ENCODE measurements at regions not wholly inside any gene's neighbourhood (a gene's known extent, or its start where the extent isn't known, plus 50 kb on each side); places are given as distances from the start of the nearest gene placed in this dataset.

DNA sequence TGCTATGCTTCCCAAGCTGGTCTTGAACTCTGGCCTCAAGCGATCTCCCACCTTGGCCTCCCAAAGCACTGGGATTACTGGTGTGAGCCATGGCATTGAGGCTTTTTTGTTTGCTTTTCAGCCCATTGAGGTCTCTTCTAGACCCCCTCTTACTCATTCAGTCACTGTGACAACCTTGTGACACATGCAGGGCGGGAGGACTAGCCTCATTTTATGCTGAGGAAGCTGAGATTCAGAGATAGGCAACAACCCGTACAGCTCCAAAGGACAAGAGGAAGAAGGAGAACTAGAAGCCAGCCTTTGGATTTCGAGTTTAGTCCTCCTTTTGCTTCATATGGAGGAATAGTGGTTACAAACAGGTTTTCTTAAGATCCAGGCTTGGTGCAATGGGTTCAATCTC lies 83.9 kb upstream of the WDR26 start:
- Histone ChIP-seq H3K27me3 (ENCODE audit: control insufficient read depth in 3 of 3, insufficient read depth in 3 of 3, low read length in 3 of 3) (no peaks in the 10 kb centered on the region), H3K4me3 (ENCODE audit: low read length in 3 of 3) (no peak overlapping the region), H3K9ac (ENCODE audit: low read depth in 1 of 3, low read length in 3 of 3) (no peak overlapping the region), H3K4me1 (ENCODE audit: control insufficient read depth in 3 of 3, insufficient read depth in 3 of 3, low read length in 3 of 3) (peaks cover 0 to 4% (median 0%) of the 10 kb centered on the region in 3 donors), H3K36me3 (ENCODE audit: control insufficient read depth in 3 of 3, insufficient read depth in 3 of 3, low read length in 3 of 3) (no peaks in the 10 kb centered on the region), H3K27ac (ENCODE audit: low read depth, low read length) (no peak overlapping the region), H3K9me3 (ENCODE audit: control insufficient read depth in 3 of 3, low read length in 3 of 3) (no peaks in the 10 kb centered on the region)

DNA sequence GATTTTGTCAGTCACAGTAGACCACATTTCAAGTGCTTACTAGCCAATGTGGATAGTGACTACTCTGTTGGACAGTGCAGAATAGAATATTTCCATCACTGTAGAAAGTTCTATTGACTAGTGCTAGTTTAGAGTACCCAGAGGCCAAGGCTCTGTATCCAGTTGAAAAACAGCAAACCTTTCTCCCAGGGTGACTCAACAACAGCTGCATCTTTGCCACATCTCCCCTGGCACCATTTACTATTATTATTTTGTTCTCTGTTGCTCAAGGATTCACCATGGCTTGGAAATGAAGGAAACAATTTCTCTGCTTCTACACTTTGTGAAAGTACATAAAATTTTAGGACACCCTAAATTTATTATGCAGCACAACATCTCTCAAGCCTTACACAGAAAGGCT lies 85.3 kb upstream of the WDR26 start:
- H3K36me3 ChIP-seq (ENCODE audit: control insufficient read depth in 3 of 3, insufficient read depth in 3 of 3, low read length in 3 of 3): no peaks in the 10 kb centered on the region
- no peak overlapping the region for H3K9ac ChIP-seq (ENCODE audit: low read depth in 1 of 3, low read length in 3 of 3)
- H3K4me1 ChIP-seq (ENCODE audit: control insufficient read depth in 3 of 3, insufficient read depth in 3 of 3, low read length in 3 of 3): no peaks in the 10 kb centered on the region
- H3K9me3 ChIP-seq (ENCODE audit: control insufficient read depth in 3 of 3, low read length in 3 of 3): no peaks in the 10 kb centered on the region
- no peak overlapping the region for H3K27ac ChIP-seq (ENCODE audit: low read depth, low read length)
- H3K4me3 ChIP-seq (ENCODE audit: low read length in 3 of 3): no peak overlapping the region
- no peaks in the 10 kb centered on the region for H3K27me3 ChIP-seq (ENCODE audit: control insufficient read depth in 3 of 3, insufficient read depth in 3 of 3, low read length in 3 of 3)

DNA sequence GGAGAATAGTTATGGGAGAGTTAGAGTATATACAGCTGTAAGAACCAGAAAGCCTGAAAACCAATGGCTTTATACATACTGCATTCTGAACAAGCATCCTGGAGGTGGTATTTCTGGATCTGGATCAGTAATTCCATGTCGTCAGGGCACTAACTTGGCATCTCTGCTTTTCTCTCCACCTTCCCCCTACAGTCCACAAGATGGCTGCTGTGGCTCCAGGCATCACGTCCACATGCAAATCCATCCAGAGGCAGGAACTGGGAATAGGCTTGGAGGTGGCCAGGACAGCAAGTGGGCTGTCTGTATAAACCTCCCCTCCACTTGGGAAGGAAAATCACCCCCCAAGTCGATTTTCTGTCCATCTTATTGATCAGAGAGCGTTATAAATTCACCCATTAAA lies 86.2 kb upstream of the WDR26 start:
- Histone ChIP-seq H3K27ac (ENCODE audit: low read depth, low read length) (no peak overlapping the region), H3K4me1 (ENCODE audit: control insufficient read depth in 3 of 3, insufficient read depth in 3 of 3, low read length in 3 of 3) (no peaks in the 10 kb centered on the region), H3K9ac (ENCODE audit: low read depth in 1 of 3, low read length in 3 of 3) (no peak overlapping the region)

DNA sequence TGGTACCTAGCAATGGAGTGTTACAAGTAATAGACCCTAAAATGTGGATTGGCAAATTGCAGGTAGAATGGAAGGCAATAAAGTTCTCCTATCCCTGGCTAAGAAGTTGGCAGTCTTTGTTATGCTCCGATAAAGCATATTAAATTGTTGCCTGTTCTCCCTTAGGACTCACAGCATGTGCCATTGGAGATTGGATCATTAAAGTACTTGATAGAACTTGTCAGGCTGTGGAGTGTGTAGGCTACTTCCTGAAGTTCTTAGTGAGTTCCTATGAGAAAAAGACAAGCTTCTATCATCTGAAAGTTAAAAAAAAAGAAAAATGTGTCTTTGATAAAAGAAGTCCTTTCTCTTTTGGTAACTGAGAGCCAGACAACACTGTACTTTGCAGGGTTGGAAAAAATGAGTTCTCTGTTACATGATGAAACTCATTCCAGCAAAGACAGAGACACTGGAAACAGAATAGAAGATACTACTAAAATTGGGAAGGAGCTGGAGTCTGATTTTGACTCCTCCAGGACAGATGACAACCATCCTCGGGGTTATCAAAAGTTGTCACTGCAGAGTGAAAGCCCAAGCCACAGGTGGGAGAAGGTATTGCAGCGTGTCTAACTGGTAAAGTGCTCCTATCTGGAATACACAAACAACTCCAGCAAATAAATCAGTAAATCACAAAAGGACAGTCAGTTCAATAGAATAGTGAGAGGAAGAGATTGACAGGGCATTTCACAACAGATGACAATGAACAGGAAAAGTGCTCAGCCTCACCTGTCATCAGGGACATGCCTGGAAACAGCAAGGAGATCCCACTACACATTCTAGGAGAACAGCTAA lies 87.5 kb upstream of the WDR26 start:
- Histone ChIP-seq H3K9ac (ENCODE audit: low read depth in 1 of 3, low read length in 3 of 3) (no peak overlapping the region), H3K4me3 (ENCODE audit: low read length in 3 of 3) (no peak overlapping the region), H3K9me3 (ENCODE audit: control insufficient read depth in 3 of 3, low read length in 3 of 3) (no peaks in the 10 kb centered on the region), H3K27me3 (ENCODE audit: control insufficient read depth in 3 of 3, insufficient read depth in 3 of 3, low read length in 3 of 3) (no peaks in the 10 kb centered on the region), H3K36me3 (ENCODE audit: control insufficient read depth in 3 of 3, insufficient read depth in 3 of 3, low read length in 3 of 3) (no peaks in the 10 kb centered on the region), H3K27ac (ENCODE audit: low read depth, low read length) (no peak overlapping the region), H3K4me1 (ENCODE audit: control insufficient read depth in 3 of 3, insufficient read depth in 3 of 3, low read length in 3 of 3) (peaks cover 0 to 3% (median 2%) of the 10 kb centered on the region in 3 donors)

More for the DNA sequence above, 86.2 kb upstream of the WDR26 start:
- Histone ChIP-seq H3K9me3 (ENCODE audit: control insufficient read depth in 3 of 3, low read length in 3 of 3) (no peaks in the 10 kb centered on the region), H3K27me3 (ENCODE audit: control insufficient read depth in 3 of 3, insufficient read depth in 3 of 3, low read length in 3 of 3) (no peaks in the 10 kb centered on the region), H3K36me3 (ENCODE audit: control insufficient read depth in 3 of 3, insufficient read depth in 3 of 3, low read length in 3 of 3) (no peaks in the 10 kb centered on the region), H3K4me3 (ENCODE audit: low read length in 3 of 3) (no peak overlapping the region)

DNA sequence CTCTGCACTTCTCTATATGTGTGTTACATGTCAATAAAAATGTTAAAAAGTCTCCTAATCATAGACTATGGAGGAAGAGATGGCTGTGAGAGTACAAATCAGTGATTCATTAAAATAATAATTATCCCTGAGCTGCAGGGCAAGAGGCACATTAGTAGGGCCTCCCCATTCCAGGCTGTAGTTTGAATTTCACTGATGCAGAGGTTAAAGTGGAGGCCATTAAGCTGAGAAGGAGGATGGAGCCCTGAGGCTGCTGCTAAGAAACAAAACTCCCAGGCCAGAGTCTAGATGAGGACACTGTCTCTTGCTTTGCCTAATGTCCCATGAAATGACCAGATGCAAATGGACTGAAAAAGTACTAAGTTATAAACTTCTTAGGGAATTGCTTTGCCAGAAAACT lies 89.1 kb upstream of the WDR26 start:
- Histone ChIP-seq H3K4me3 (ENCODE audit: low read length in 3 of 3) (no peak overlapping the region), H3K9ac (ENCODE audit: low read depth in 1 of 3, low read length in 3 of 3) (no peak overlapping the region), H3K27me3 (ENCODE audit: control insufficient read depth in 3 of 3, insufficient read depth in 3 of 3, low read length in 3 of 3) (no peaks in the 10 kb centered on the region), H3K27ac (ENCODE audit: low read depth, low read length) (no peak overlapping the region), H3K4me1 (ENCODE audit: control insufficient read depth in 3 of 3, insufficient read depth in 3 of 3, low read length in 3 of 3) (peaks cover 0 to 3% (median 2%) of the 10 kb centered on the region in 3 donors), H3K36me3 (ENCODE audit: control insufficient read depth in 3 of 3, insufficient read depth in 3 of 3, low read length in 3 of 3) (no peaks in the 10 kb centered on the region), H3K9me3 (ENCODE audit: control insufficient read depth in 3 of 3, low read length in 3 of 3) (no peaks in the 10 kb centered on the region)

DNA sequence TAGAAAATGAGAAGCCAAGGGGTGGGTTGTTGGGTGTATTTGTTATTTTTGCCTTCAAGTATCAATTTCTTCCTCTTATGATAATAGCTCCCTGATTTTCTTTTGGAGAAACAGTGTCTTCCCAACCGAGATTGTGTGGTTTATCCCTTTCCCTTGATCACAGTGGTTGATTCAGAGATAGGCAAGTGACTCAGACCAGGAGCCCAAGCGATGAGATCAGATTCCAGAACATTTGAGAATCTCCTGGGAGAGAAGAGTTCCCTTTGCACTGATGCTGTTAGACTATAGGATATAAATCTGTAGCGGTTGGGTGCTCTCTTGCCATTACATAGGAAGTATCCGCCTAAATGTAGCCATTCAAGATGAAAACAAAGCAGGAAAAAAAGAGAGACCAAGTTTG lies 90.1 kb upstream of the WDR26 start:
- no peak overlapping the region for H3K9ac ChIP-seq (ENCODE audit: low read depth in 1 of 3, low read length in 3 of 3)
- H3K27ac ChIP-seq (ENCODE audit: low read depth, low read length): no peak overlapping the region
- H3K4me3 ChIP-seq (ENCODE audit: low read length in 3 of 3): no peak overlapping the region
- no peaks in the 10 kb centered on the region for H3K36me3 ChIP-seq (ENCODE audit: control insufficient read depth in 3 of 3, insufficient read depth in 3 of 3, low read length in 3 of 3)
- no peaks in the 10 kb centered on the region for H3K27me3 ChIP-seq (ENCODE audit: control insufficient read depth in 3 of 3, insufficient read depth in 3 of 3, low read length in 3 of 3)
- peaks cover 0 to 3% (median 2%) of the 10 kb centered on the region in 3 donors for H3K4me1 ChIP-seq (ENCODE audit: control insufficient read depth in 3 of 3, insufficient read depth in 3 of 3, low read length in 3 of 3)
- no peaks in the 10 kb centered on the region for H3K9me3 ChIP-seq (ENCODE audit: control insufficient read depth in 3 of 3, low read length in 3 of 3)

DNA sequence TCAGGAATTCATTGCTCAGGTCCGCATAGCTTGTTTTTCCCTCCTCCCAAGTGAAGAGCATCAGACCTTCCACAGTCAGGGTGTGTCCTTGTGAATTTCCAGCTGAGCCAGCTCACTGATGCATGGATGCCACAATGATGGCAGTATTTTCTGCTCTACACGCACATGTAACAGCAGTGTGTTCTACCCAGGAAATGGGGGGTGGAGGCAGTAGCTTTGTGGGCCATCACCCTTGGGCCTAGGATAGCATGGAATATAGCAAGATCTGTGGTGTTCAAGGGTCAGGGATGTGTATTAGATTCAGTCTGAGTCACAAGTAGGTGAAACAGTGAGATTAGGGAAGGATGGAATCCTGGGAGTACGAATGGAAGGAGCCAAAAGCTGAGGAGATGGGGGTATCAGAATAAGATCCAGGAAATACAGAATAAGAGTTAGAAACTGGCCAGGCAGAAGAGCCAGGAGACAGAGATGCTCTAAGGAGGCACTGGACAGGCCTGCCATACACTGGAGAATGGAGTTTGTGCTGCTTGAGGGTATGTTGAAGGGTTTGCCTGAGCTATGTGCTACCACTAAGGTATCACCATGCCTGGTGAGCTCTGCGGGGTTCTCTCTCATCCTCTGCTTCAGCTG lies 90.6 kb upstream of the CNIH3 start:
- Histone ChIP-seq H3K4me3 (ENCODE audit: low read length in 3 of 3) (no peak overlapping the region), H3K9me3 (ENCODE audit: control insufficient read depth in 3 of 3, low read length in 3 of 3) (no peaks in the 10 kb centered on the region), H3K27me3 (ENCODE audit: control insufficient read depth in 3 of 3, insufficient read depth in 3 of 3, low read length in 3 of 3) (no peaks in the 10 kb centered on the region), H3K4me1 (ENCODE audit: control insufficient read depth in 3 of 3, insufficient read depth in 3 of 3, low read length in 3 of 3) (peaks cover 0 to 3% (median 2%) of the 10 kb centered on the region in 3 donors), H3K9ac (ENCODE audit: low read depth in 1 of 3, low read length in 3 of 3) (no peak overlapping the region), H3K27ac (ENCODE audit: low read depth, low read length) (no peak overlapping the region), H3K36me3 (ENCODE audit: control insufficient read depth in 3 of 3, insufficient read depth in 3 of 3, low read length in 3 of 3) (no peaks in the 10 kb centered on the region)

DNA sequence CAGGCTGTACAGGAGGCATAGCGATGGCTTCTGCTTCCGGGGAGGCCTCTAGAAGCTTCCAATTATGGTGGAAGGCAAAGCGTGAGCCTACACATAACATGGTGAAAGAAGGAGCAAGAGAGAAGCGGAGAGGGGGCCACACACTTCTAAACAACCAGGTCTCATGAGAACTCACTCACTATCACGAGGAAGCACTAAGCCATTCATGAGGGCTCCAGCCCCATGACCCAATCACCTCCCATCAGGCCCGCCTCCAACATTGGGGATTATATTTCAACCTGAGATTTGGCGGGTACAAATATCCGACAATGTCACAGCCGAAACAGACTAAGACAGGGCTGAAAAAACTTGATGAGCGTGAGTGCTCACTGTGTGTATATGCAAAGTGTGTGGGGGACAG lies 89.3 kb upstream of the CNIH3 start:
- H3K4me1 ChIP-seq (ENCODE audit: control insufficient read depth in 3 of 3, insufficient read depth in 3 of 3, low read length in 3 of 3): peaks cover 0 to 3% (median 2%) of the 10 kb centered on the region in 3 donors
- no peak overlapping the region for H3K4me3 ChIP-seq (ENCODE audit: low read length in 3 of 3)
- H3K27me3 ChIP-seq (ENCODE audit: control insufficient read depth in 3 of 3, insufficient read depth in 3 of 3, low read length in 3 of 3): no peaks in the 10 kb centered on the region
- no peak overlapping the region for H3K9ac ChIP-seq (ENCODE audit: low read depth in 1 of 3, low read length in 3 of 3)
- no peaks in the 10 kb centered on the region for H3K36me3 ChIP-seq (ENCODE audit: control insufficient read depth in 3 of 3, insufficient read depth in 3 of 3, low read length in 3 of 3)
- no peak overlapping the region for H3K27ac ChIP-seq (ENCODE audit: low read depth, low read length)
- no peaks in the 10 kb centered on the region for H3K9me3 ChIP-seq (ENCODE audit: control insufficient read depth in 3 of 3, low read length in 3 of 3)

DNA sequence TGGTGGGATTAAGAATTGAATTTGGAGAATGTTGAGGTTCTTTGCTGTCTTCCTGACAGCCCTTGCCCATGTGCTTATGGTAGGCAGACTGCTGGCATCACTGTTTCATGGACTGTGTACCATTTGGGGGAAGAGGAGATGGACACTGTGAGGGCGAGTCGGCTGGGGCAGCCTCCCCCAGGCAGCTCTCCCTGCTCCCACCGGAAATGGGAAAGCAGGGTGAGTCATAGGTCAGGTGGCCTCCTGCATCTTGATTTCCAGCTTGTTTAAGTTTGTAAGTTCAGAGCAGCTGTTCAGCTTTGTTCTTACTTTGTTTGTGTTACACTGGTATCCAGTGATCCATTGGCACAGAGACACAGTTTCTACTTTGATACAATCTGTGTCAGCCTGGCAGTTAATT lies 87.2 kb upstream of the CNIH3 start:
- H3K9ac ChIP-seq (ENCODE audit: low read depth in 1 of 3, low read length in 3 of 3): no peak overlapping the region
- H3K4me3 ChIP-seq (ENCODE audit: low read length in 3 of 3): no peak overlapping the region
- no peaks in the 10 kb centered on the region for H3K36me3 ChIP-seq (ENCODE audit: control insufficient read depth in 3 of 3, insufficient read depth in 3 of 3, low read length in 3 of 3)
- no peaks in the 10 kb centered on the region for H3K9me3 ChIP-seq (ENCODE audit: control insufficient read depth in 3 of 3, low read length in 3 of 3)
- no peaks in the 10 kb centered on the region for H3K27me3 ChIP-seq (ENCODE audit: control insufficient read depth in 3 of 3, insufficient read depth in 3 of 3, low read length in 3 of 3)
- H3K4me1 ChIP-seq (ENCODE audit: control insufficient read depth in 3 of 3, insufficient read depth in 3 of 3, low read length in 3 of 3): peaks cover 0 to 8% (median 2%) of the 10 kb centered on the region in 3 donors
- no peak overlapping the region for H3K27ac ChIP-seq (ENCODE audit: low read depth, low read length)

DNA sequence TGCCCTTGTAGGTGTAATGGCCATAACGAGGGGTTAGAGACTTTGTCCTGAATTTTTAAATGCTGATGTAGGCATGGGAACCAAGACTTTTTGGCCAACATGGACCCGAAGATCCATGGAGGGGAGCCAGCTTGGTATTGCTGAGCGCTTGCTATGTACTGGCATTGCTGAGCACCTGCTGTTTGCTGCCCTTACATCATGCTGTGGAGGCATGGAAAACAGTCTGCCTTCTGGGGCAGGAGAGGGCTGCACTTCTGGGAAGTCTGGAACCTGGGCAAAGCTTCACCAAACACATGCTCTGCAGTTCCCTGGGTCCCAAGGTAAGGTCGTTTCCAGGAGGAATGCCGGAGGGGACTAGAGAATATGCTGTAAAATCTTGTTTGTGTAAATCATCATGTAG lies 86.3 kb upstream of the CNIH3 start:
- H3K27ac ChIP-seq (ENCODE audit: low read depth, low read length): no peak overlapping the region
- no peak overlapping the region for H3K9ac ChIP-seq (ENCODE audit: low read depth in 1 of 3, low read length in 3 of 3)
- peaks cover 0 to 8% (median 2%) of the 10 kb centered on the region in 3 donors for H3K4me1 ChIP-seq (ENCODE audit: control insufficient read depth in 3 of 3, insufficient read depth in 3 of 3, low read length in 3 of 3)
- no peaks in the 10 kb centered on the region for H3K9me3 ChIP-seq (ENCODE audit: control insufficient read depth in 3 of 3, low read length in 3 of 3)
- H3K36me3 ChIP-seq (ENCODE audit: control insufficient read depth in 3 of 3, insufficient read depth in 3 of 3, low read length in 3 of 3): no peaks in the 10 kb centered on the region
- H3K4me3 ChIP-seq (ENCODE audit: low read length in 3 of 3): no peak overlapping the region
- no peaks in the 10 kb centered on the region for H3K27me3 ChIP-seq (ENCODE audit: control insufficient read depth in 3 of 3, insufficient read depth in 3 of 3, low read length in 3 of 3)
